ENCODE measurements at regions not wholly inside any gene's neighbourhood (a gene's known extent, or its start where the extent isn't known, plus 50 kb on each side); places are given as distances from the start of the nearest gene placed in this dataset.
"Not testable (repeated sequence)": the region's sequence is repeated elsewhere in the genome, so short reads cannot be mapped to it uniquely, and the experiment has no call there.

- no peak overlapping the region for H3K27ac ChIP-seq (ENCODE audit: low read length)
- H3K4me1 ChIP-seq (ENCODE audit: insufficient read depth, low read length) = no peaks in the 10 kb centered on the region
- no peak overlapping the region for H3K4me2 ChIP-seq (ENCODE audit: insufficient read depth, low read length)
- no peak overlapping the region for H3K9ac ChIP-seq (ENCODE audit: low read depth, low read length)
- H3K36me3 ChIP-seq (ENCODE audit: insufficient read depth, low read length) = no peaks in the 10 kb centered on the region
- no peak overlapping the region for H2AFZ ChIP-seq (ENCODE audit: low read depth, low read length)
- DNase-seq = no peak
- H3K4me3 ChIP-seq (ENCODE audit: low read depth in 1 of 2, low read length in 2 of 2) = no peak overlapping the region
- no peaks in the 10 kb centered on the region for H4K20me1 ChIP-seq (ENCODE audit: insufficient read depth, low read length)
- no peaks in the 10 kb centered on the region for H3K27me3 ChIP-seq (ENCODE audit: insufficient read depth, low read length, poor library complexity)
- TF ChIP-seq CTCF (IDR thresholded peaks at IDR 0.05; ENCODE audit: borderline replicate concordance, extremely low read depth, low read length, poor library complexity, severe bottlenecking) (no peak), EZH2 (IDR thresholded peaks at IDR 0.05; ENCODE audit: borderline replicate concordance, low read depth, low read length, severe bottlenecking) (no peak)
- H3K9me3 ChIP-seq (ENCODE audit: insufficient read depth, low read length, severe bottlenecking) = peaks cover 11% of the 10 kb centered on the region
- ATAC-seq (ENCODE audit: insufficient read depth, low read depth) = no peak
- no peaks in the 10 kb centered on the region for H3K79me2 ChIP-seq (ENCODE audit: insufficient read depth, low read length)
These were observed 78.2 kb upstream of the SLC24A4 start for GRCh38 chr14:92244805-92245204.

- no peaks in the 10 kb centered on the region for H3K4me1 ChIP-seq (ENCODE audit: insufficient read depth, low read length)
- no peaks in the 10 kb centered on the region for H3K27me3 ChIP-seq (ENCODE audit: insufficient read depth, low read length, poor library complexity)
- no peak overlapping the region for H3K4me3 ChIP-seq (ENCODE audit: low read depth in 1 of 2, low read length in 2 of 2)
- ATAC-seq (ENCODE audit: insufficient read depth, low read depth) (no peak), DNase-seq (no peak)
- no peak overlapping the region for H3K27ac ChIP-seq (ENCODE audit: low read length)
- no peaks in the 10 kb centered on the region for H4K20me1 ChIP-seq (ENCODE audit: insufficient read depth, low read length)
- no peak overlapping the region for H3K9ac ChIP-seq (ENCODE audit: low read depth, low read length)
- TF ChIP-seq CTCF (IDR thresholded peaks at IDR 0.05; ENCODE audit: borderline replicate concordance, extremely low read depth, low read length, poor library complexity, severe bottlenecking) = no peak
- TF ChIP-seq EZH2 (IDR thresholded peaks at IDR 0.05; ENCODE audit: borderline replicate concordance, low read depth, low read length, severe bottlenecking) = no peak
- no peak overlapping the region for H3K4me2 ChIP-seq (ENCODE audit: insufficient read depth, low read length)
- peaks cover 11% of the 10 kb centered on the region for H3K9me3 ChIP-seq (ENCODE audit: insufficient read depth, low read length, severe bottlenecking)
- H2AFZ ChIP-seq (ENCODE audit: low read depth, low read length) = no peak overlapping the region
- no peaks in the 10 kb centered on the region for H3K36me3 ChIP-seq (ENCODE audit: insufficient read depth, low read length)
- no peaks in the 10 kb centered on the region for H3K79me2 ChIP-seq (ENCODE audit: insufficient read depth, low read length)
These were observed 75.6 kb upstream of the SLC24A4 start for GRCh38 chr14:92247341-92247740.

GRCh38 chr14:92247947-92248346, 75.0 kb upstream of the SLC24A4 start:
- H3K4me2 ChIP-seq (ENCODE audit: insufficient read depth, low read length) = no peak overlapping the region
- H3K79me2 ChIP-seq (ENCODE audit: insufficient read depth, low read length) = no peaks in the 10 kb centered on the region
- H3K9ac ChIP-seq (ENCODE audit: low read depth, low read length) = no peak overlapping the region
- no peak for DNase-seq
- no peaks in the 10 kb centered on the region for H3K36me3 ChIP-seq (ENCODE audit: insufficient read depth, low read length)
- H3K4me3 ChIP-seq (ENCODE audit: low read depth in 1 of 2, low read length in 2 of 2) = no peak overlapping the region
- no peak for ATAC-seq (ENCODE audit: insufficient read depth, low read depth)
- H3K4me1 ChIP-seq (ENCODE audit: insufficient read depth, low read length) = no peaks in the 10 kb centered on the region
- TF ChIP-seq EZH2 (IDR thresholded peaks at IDR 0.05; ENCODE audit: borderline replicate concordance, low read depth, low read length, severe bottlenecking) (no peak), CTCF (IDR thresholded peaks at IDR 0.05; ENCODE audit: borderline replicate concordance, extremely low read depth, low read length, poor library complexity, severe bottlenecking) (no peak)
- no peak overlapping the region for H2AFZ ChIP-seq (ENCODE audit: low read depth, low read length)
- no peaks in the 10 kb centered on the region for H4K20me1 ChIP-seq (ENCODE audit: insufficient read depth, low read length)
- no peaks in the 10 kb centered on the region for H3K27me3 ChIP-seq (ENCODE audit: insufficient read depth, low read length, poor library complexity)
- H3K9me3 ChIP-seq (ENCODE audit: insufficient read depth, low read length, severe bottlenecking) = peaks cover 11% of the 10 kb centered on the region
- no peak overlapping the region for H3K27ac ChIP-seq (ENCODE audit: low read length)

GRCh38 chr14:92248696-92249095, 74.3 kb upstream of the SLC24A4 start:
- ATAC-seq (ENCODE audit: insufficient read depth, low read depth) = no peak
- Histone ChIP-seq H3K27ac (ENCODE audit: low read length) (no peak overlapping the region), H3K4me1 (ENCODE audit: insufficient read depth, low read length) (no peaks in the 10 kb centered on the region), H3K9ac (ENCODE audit: low read depth, low read length) (no peak overlapping the region), H3K27me3 (ENCODE audit: insufficient read depth, low read length, poor library complexity) (no peaks in the 10 kb centered on the region), H3K4me3 (ENCODE audit: low read depth in 1 of 2, low read length in 2 of 2) (no peak overlapping the region), H3K79me2 (ENCODE audit: insufficient read depth, low read length) (no peaks in the 10 kb centered on the region), H4K20me1 (ENCODE audit: insufficient read depth, low read length) (no peaks in the 10 kb centered on the region), H3K36me3 (ENCODE audit: insufficient read depth, low read length) (no peaks in the 10 kb centered on the region), H3K4me2 (ENCODE audit: insufficient read depth, low read length) (no peak overlapping the region), H3K9me3 (ENCODE audit: insufficient read depth, low read length, severe bottlenecking) (peaks cover 11% of the 10 kb centered on the region), H2AFZ (ENCODE audit: low read depth, low read length) (no peak overlapping the region)
- TF ChIP-seq CTCF (IDR thresholded peaks at IDR 0.05; ENCODE audit: borderline replicate concordance, extremely low read depth, low read length, poor library complexity, severe bottlenecking) (no peak), EZH2 (IDR thresholded peaks at IDR 0.05; ENCODE audit: borderline replicate concordance, low read depth, low read length, severe bottlenecking) (no peak)
- no peak for DNase-seq

GRCh38 chr14:92250366-92250765, 72.6 kb upstream of the SLC24A4 start:
- H3K9me3 ChIP-seq (ENCODE audit: insufficient read depth, low read length, severe bottlenecking); H2AFZ ChIP-seq (ENCODE audit: low read depth, low read length); H3K36me3 ChIP-seq (ENCODE audit: insufficient read depth, low read length); H3K4me3 ChIP-seq (ENCODE audit: low read depth in 1 of 2, low read length in 2 of 2); H3K79me2 ChIP-seq (ENCODE audit: insufficient read depth, low read length); H3K27ac ChIP-seq (ENCODE audit: low read length); ATAC-seq (ENCODE audit: insufficient read depth, low read depth); H3K4me2 ChIP-seq (ENCODE audit: insufficient read depth, low read length); H3K27me3 ChIP-seq (ENCODE audit: insufficient read depth, low read length, poor library complexity); H3K4me1 ChIP-seq (ENCODE audit: insufficient read depth, low read length); DNase-seq; H3K9ac ChIP-seq (ENCODE audit: low read depth, low read length); H4K20me1 ChIP-seq (ENCODE audit: insufficient read depth, low read length): not testable (repeated sequence)
